GM13977 (cell line): ENCODE measurements at regions not wholly inside any gene's neighbourhood (a gene's known extent, or its start where the extent isn't known, plus 50 kb on each side); places are given as distances from the start of the nearest gene placed in this dataset.
A peak's percentile ranks its signal among the peaks of the same experiment; 100 is the strongest.

Source experiments
- DNase-seq: peaks from one replicate; pipeline ENCODE4 v3.0.0; 2012; ENCODE audit warnings: low spot score
- CTCF ChIP-seq: IDR thresholded peaks from 2 replicates; pipeline ENCODE4 v1.5.1; 2012; ENCODE audit warnings: mild to moderate bottlenecking, control low read depth; ENCODE audit not compliant: insufficient read depth; ENCODE audit errors: extremely low read depth, missing control alignments
- in situ Hi-C: fragments of 300-500 bp; cut with MboI; formaldehyde crosslinking; loops from one replicate; pipeline ENCODE4 v1.12.0; 2022; ENCODE audit warnings: low sequenced_read_pairs, low pct_unique_long_range_greater_than_20kb, mixed read lengths, inconsistent platforms; ENCODE audit not compliant: unreplicated experiment

- DNase-seq = no peak
- in situ Hi-C loops = no loop called here
- TF ChIP-seq CTCF = no peak
Measured at GRCh38 chr4:74527049-74527448, 82.1 kb downstream of the AREG start.

DNA sequence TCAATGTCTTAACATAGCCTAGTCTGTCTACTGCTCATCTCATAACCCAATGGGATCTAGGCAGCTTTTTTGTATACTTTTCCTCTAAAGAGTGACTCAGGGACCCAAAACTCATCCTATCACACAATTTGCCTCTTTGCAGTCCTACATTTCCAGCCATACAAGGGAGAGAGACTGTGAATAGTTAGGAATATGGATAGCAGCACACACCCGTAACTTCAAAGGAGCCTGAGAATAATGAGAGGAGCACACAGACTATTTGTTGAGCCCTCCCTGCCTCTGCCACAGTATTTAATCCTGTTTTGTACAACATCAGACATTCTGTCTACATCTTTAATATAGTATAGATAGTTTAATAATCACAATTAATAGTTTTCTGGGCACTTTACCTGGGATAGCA is 83.2 kb downstream of the AREG start:
- in situ Hi-C loops = no loop called here
- TF ChIP-seq CTCF = no peak
- DNase-seq = no peak

- in situ Hi-C loops = no loop called here
Measured at GRCh38 chr4:74529284-74530041, 84.5 kb downstream of the AREG start.

GRCh38 chr4:74531963-74532794 is 87.2 kb downstream of the AREG start:
- peak; percentile 60 for TF ChIP-seq CTCF
- peak; percentile 9 for DNase-seq
- in situ Hi-C loops = no loop called here

More at GRCh38 chr4:74529284-74530041, 84.5 kb downstream of the AREG start:
- TF ChIP-seq CTCF = no peak
- no peak for DNase-seq

GRCh38 chr4:74534121-74534520 is 89.2 kb downstream of the AREG start:
- in situ Hi-C loops = no loop called here
- no peak for TF ChIP-seq CTCF
- no peak for DNase-seq

DNA sequence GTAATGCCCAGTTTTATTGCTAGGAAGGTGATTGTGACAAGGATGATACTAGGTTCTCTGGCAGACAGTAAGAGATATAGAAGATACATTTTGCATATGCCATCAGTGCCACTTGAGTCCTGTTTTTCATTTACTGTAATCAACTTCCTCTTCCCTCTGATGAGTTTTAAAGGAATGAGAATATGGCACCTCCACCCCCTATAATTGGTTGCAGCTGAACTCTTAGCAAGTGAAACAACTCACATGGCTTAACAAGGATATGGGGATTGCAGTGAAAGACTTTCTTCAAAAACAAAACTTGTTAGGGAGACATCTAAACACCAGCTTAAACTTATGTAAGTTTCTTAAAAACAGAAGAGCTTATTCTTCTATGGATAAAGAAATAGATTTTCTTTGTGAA is 90.0 kb downstream of the AREG start:
- in situ Hi-C loops = no loop called here
- TF ChIP-seq CTCF = no peak
- no peak for DNase-seq
